SU-DHL-6 (cell line): ENCODE measurements at regions not wholly inside any gene's neighbourhood (a gene's known extent, or its start where the extent isn't known, plus 50 kb on each side); places are given as distances from the start of the nearest gene placed in this dataset.

Experiments used
- H2AFZ ChIP-seq: fragments of 200-600 bp; sonication (generic); 2 replicates; pipeline ENCODE4 v1.6.1; 2014; ENCODE audit warnings: low read depth, mild to moderate bottlenecking, moderate library complexity, mixed read lengths, antibody characterized with exemption, low read length; ENCODE audit not compliant: severe bottlenecking
- H3F3A ChIP-seq: fragments of 200-600 bp; shearing (Covaris generic); 2 replicates; pipeline ENCODE4 v1.6.0; 2016; ENCODE audit warnings: antibody characterized with exemption, mild to moderate bottlenecking; ENCODE audit not compliant: insufficient read depth
- H3K27ac ChIP-seq: fragments of 200-600 bp; sonication (generic); 2 replicates; pipeline ENCODE4 v1.5.1; 2016; ENCODE audit warnings: low read depth, mild to moderate bottlenecking, low read length, moderate library complexity, mixed read lengths
- H3K27me3 ChIP-seq: fragments of 200-600 bp; sonication (generic), shearing (Covaris generic); 2 replicates; pipeline ENCODE4 v1.6.0; 2014; ENCODE audit warnings: mild to moderate bottlenecking, low read length
- H3K36me3 ChIP-seq: fragments of 200-600 bp; sonication (generic); 2 replicates; pipeline ENCODE4 v1.6.1; 2014; ENCODE audit warnings: mild to moderate bottlenecking, low read length, mixed read lengths
- H3K4me2 ChIP-seq: fragments of 300-600, 200-600 bp; shearing (Covaris generic), sonication (generic); 2 replicates; pipeline ENCODE4 v1.6.0; 2014; ENCODE audit warnings: low read length, low read depth, mild to moderate bottlenecking; ENCODE audit not compliant: poor library complexity, severe bottlenecking
- H3K4me3 ChIP-seq: fragments of 200-600 bp; sonication (generic); 2 replicates; pipeline ENCODE4 v1.5.1; 2014; ENCODE audit warnings: antibody characterized with exemption, low read length, mild to moderate bottlenecking, mixed read lengths; ENCODE audit not compliant: insufficient read depth, poor library complexity, severe bottlenecking
- H3K79me2 ChIP-seq: fragments of 200-600 bp; sonication (generic); 2 replicates; pipeline ENCODE4 v1.6.1; 2014; ENCODE audit warnings: mild to moderate bottlenecking, low read length, moderate library complexity; ENCODE audit not compliant: insufficient read depth
- H3K9ac ChIP-seq: fragments of 200-600 bp; sonication (generic); 2 replicates; pipeline ENCODE4 v1.7.0; 2014; ENCODE audit warnings: mild to moderate bottlenecking, low read length
- H3K9me2 ChIP-seq: fragments of 200-600 bp; sonication (generic); replicated peaks from 2 replicates; pipeline ENCODE4 v1.6.1; 2014; ENCODE audit warnings: low read length; ENCODE audit not compliant: insufficient read depth
- H3K9me3 ChIP-seq: fragments of 200-600 bp; sonication (generic); 2 replicates; pipeline ENCODE4 v1.6.1; 2014; ENCODE audit warnings: low read length, mixed read lengths; ENCODE audit not compliant: insufficient read depth
- H4K20me1 ChIP-seq: fragments of 200-600 bp; sonication (generic); 2 replicates; pipeline ENCODE4 v1.6.1; 2014; ENCODE audit warnings: low read depth, mild to moderate bottlenecking, antibody characterized with exemption, low read length, moderate library complexity, mixed read lengths
- EZH2phosphoT487 ChIP-seq: fragments of 200-600 bp; sonication (generic), shearing (Covaris generic); conservative IDR thresholded peaks from 2 replicates; pipeline ENCODE4 v1.6.1; 2018; ENCODE audit warnings: mild to moderate bottlenecking, antibody characterized with exemption, low read length, moderate library complexity, mixed read lengths
- TF ChIP-seq, protein P1 (sequence below): fragments of 200-600 bp; sonication (generic); IDR thresholded peaks from one replicate; pipeline ENCODE4 v1.5.1; 2017; ENCODE audit warnings: antibody characterized with exemption, mild to moderate bottlenecking, low read length, moderate library complexity; ENCODE audit not compliant: insufficient read depth, poor library complexity, severe bottlenecking

DNA sequence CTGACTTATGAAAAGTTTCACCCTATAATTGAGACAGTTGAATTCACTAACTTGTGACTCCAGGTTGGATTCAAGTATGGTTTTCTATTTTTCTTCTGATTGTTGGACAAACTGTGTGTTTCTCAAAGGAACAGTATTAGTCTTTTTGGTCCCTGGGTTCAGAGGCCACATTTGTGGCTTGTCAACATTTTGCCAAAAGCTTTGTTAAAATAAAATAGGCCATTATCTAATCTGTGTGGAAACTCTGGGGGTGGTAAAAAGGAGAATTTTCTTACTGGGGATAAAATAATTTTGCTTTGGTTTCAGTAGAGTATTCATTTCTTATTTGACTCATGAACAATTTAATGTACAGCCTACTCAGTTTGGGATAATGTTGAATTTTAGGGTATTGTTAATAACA lies 166.3 kb downstream of the TMEM167A start:
- no peak overlapping the region for H2AFZ ChIP-seq
- H3K4me3 ChIP-seq, result no peak overlapping the region
- no peak overlapping the region for H3K4me2 ChIP-seq
- H3K9me2 ChIP-seq, result 0 out of 2 replicates have a peak, but pooled peaks cover 3% of the 10 kb centered on the region
- no peaks in the 10 kb centered on the region for H3K27me3 ChIP-seq
- H3K36me3 ChIP-seq, result no peaks in the 10 kb centered on the region
- no peaks in the 10 kb centered on the region for H4K20me1 ChIP-seq
- H3K79me2 ChIP-seq, result no peaks in the 10 kb centered on the region
- no peak overlapping the region for H3K27ac ChIP-seq
- no peaks in the 10 kb centered on the region for H3F3A ChIP-seq
- H3K9me3 ChIP-seq, result no peaks in the 10 kb centered on the region
- TF ChIP-seq EZH2phosphoT487, result no peak
- TF ChIP-seq, protein P1, sequence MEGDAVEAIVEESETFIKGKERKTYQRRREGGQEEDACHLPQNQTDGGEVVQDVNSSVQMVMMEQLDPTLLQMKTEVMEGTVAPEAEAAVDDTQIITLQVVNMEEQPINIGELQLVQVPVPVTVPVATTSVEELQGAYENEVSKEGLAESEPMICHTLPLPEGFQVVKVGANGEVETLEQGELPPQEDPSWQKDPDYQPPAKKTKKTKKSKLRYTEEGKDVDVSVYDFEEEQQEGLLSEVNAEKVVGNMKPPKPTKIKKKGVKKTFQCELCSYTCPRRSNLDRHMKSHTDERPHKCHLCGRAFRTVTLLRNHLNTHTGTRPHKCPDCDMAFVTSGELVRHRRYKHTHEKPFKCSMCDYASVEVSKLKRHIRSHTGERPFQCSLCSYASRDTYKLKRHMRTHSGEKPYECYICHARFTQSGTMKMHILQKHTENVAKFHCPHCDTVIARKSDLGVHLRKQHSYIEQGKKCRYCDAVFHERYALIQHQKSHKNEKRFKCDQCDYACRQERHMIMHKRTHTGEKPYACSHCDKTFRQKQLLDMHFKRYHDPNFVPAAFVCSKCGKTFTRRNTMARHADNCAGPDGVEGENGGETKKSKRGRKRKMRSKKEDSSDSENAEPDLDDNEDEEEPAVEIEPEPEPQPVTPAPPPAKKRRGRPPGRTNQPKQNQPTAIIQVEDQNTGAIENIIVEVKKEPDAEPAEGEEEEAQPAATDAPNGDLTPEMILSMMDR, result no peak
- no peak overlapping the region for H3K9ac ChIP-seq

DNA sequence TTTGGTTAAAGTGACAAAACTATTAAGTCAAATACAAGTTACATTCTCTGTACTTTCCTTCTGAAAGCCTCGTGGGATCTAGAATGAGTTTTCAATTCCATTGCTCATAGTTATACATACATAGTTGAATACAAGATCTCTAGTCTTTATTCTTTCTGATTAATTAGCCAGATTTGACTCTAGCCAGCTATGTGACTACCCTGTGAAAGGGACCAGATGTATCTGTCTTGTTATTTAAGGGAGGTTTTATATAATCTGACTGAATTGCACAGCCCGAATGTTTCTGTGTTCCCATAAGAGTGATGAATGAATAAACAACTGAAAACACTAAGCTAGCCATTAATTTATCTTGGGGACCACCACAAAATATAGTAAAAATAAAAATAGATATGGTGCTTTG lies 166.7 kb downstream of the TMEM167A start:
- no peak overlapping the region for H3K4me2 ChIP-seq
- H3K36me3 ChIP-seq, result no peaks in the 10 kb centered on the region
- H3K9me2 ChIP-seq, result 0 out of 2 replicates have a peak, but pooled peaks cover 3% of the 10 kb centered on the region
- H3F3A ChIP-seq, result no peaks in the 10 kb centered on the region
- H3K9me3 ChIP-seq, result no peaks in the 10 kb centered on the region
- H3K27ac ChIP-seq, result no peak overlapping the region
- TF ChIP-seq, protein P1, result no peak
- no peak for TF ChIP-seq EZH2phosphoT487
- H4K20me1 ChIP-seq, result no peaks in the 10 kb centered on the region
- no peak overlapping the region for H3K4me3 ChIP-seq
- H3K79me2 ChIP-seq, result no peaks in the 10 kb centered on the region
- H3K27me3 ChIP-seq, result no peaks in the 10 kb centered on the region
- no peak overlapping the region for H2AFZ ChIP-seq
- no peak overlapping the region for H3K9ac ChIP-seq

DNA sequence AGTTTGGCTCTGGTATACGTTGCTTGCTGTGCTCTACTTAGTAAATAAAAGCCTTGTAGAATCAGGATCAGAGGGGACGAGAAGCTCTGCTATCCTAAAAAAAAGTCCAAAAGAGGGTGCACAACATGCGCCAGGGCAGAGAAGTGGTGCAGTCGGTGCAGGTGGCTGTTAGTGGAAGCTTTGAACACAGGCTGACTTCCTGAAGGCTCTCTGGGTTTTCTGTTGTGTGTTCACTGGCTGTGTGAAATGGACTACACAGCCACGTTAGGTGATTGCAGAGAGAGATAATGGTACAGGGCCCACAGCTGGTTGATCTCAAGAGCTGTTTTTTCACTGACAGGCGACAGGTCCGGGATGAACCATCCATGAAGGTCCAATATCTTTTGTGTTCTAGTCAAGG lies 167.4 kb downstream of the TMEM167A start:
- H3K27me3 ChIP-seq, result no peaks in the 10 kb centered on the region
- H4K20me1 ChIP-seq, result no peaks in the 10 kb centered on the region
- H3K4me3 ChIP-seq, result no peak overlapping the region
- no peak overlapping the region for H2AFZ ChIP-seq
- no peaks in the 10 kb centered on the region for H3K79me2 ChIP-seq
- no peak overlapping the region for H3K9ac ChIP-seq
- TF ChIP-seq, protein P1, result no peak
- H3K27ac ChIP-seq, result no peak overlapping the region
- H3F3A ChIP-seq, result no peaks in the 10 kb centered on the region
- H3K9me2 ChIP-seq, result 0 out of 2 replicates have a peak, but pooled peaks cover 3% of the 10 kb centered on the region
- H3K4me2 ChIP-seq, result no peak overlapping the region
- H3K36me3 ChIP-seq, result no peaks in the 10 kb centered on the region
- no peaks in the 10 kb centered on the region for H3K9me3 ChIP-seq

DNA sequence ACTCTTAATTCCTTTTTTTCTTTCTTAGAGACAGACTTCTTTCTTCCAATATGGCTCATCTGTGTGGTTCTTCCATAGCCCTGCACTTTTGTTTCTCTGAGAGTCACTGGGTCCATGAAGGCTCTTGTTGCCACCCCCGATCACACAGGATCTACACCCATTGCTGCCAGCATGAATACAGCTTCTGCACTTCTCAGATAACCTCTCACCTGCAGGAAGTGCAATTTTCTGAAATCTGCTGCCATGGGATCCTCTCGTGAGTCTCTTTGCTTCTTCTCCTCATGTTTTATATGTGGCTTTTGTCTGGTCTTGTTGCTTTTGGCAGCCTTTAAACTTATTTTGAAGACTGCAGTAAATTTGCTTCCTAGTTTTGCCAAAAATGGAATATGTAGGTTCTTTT lies 171.2 kb downstream of the TMEM167A start:
- Histone ChIP-seq H3K27me3 (no peaks in the 10 kb centered on the region), H3K9ac (no peak overlapping the region), H3K4me2 (no peak overlapping the region), H3K27ac (no peak overlapping the region), H3K9me3 (no peaks in the 10 kb centered on the region), H3K79me2 (no peaks in the 10 kb centered on the region), H4K20me1 (no peaks in the 10 kb centered on the region), H2AFZ (no peak overlapping the region), H3K9me2 (0 out of 2 replicates have a peak, but pooled peaks cover 3% of the 10 kb centered on the region), H3K36me3 (no peaks in the 10 kb centered on the region), H3K4me3 (no peak overlapping the region), H3F3A (no peaks in the 10 kb centered on the region)
- no peak for TF ChIP-seq EZH2phosphoT487
